Ovary (tissue), 7 donors: ENCODE measurements at regions not wholly inside any gene's neighbourhood (a gene's known extent, or its start where the extent isn't known, plus 50 kb on each side); places are given as distances from the start of the nearest gene placed in this dataset.

Experiments
- DNase-seq, 5 donors: peaks; one replicate each; pipeline ENCODE4 v3.0.0-alpha.2; 2019 to 2020
- H3K27ac ChIP-seq, 2 donors: fragments of 200-600 bp; one replicate each; pipeline versions ENCODE4 v1.5.1 to v1.8.0; 2019 to 2022
- H3K27me3 ChIP-seq: fragments of 200-600 bp; one replicate; pipeline ENCODE4 v1.8.0; 2022
- H3K36me3 ChIP-seq: fragments of 200-600 bp; sonication (generic); one replicate; pipeline ENCODE4 v1.5.1; 2019
- H3K4me1 ChIP-seq: one replicate; pipeline ENCODE4 v1.8.1; 2013; ENCODE audit warnings: mild to moderate bottlenecking, moderate library complexity; ENCODE audit not compliant: insufficient read depth
- H3K4me3 ChIP-seq: fragments of 200-600 bp; sonication (generic); one replicate; pipeline ENCODE4 v1.5.1; 2017
- H3K9me3 ChIP-seq, 2 donors: fragments of 200-600 bp in 1 of 2; sonication (generic) in 1 of 2; one replicate each; pipeline versions ENCODE4 v1.5.1 to v1.8.1; 2013 to 2019; ENCODE audit warnings: mild to moderate bottlenecking in 1 of 2, moderate library complexity in 1 of 2
- EP300 ChIP-seq: sonication (generic); formaldehyde crosslinking; IDR thresholded peaks from one replicate; pipeline ENCODE4 v1.6.1; 2017; ENCODE audit warnings: antibody characterized with exemption
- POLR2A ChIP-seq: fragments of 450-650 bp; IDR thresholded peaks from one replicate; pipeline ENCODE4 v1.6.1; 2017; ENCODE audit warnings: antibody characterized with exemption, mild to moderate bottlenecking, moderate library complexity
- WGBS, 3 donors: extraction: QIAGEN DNeasy Blood & Tissue Kit in 1 of 3; methylation state at CpG; one replicate each; pipeline versions ENCODE4 v1.1.5 to v1.1.7; 2013 to 2017; 5-methylcytosine and 5-hydroxymethylcytosine counted together
- intact Hi-C, 4 donors: fragments of 100-400 bp; cut with DNase I; formaldehyde crosslinking; loops; one replicate each; pipeline versions ENCODE4 v1.11.0 to v1.15.1; 2022 to 2023
- TF ChIP-seq, protein P1 (sequence below), 3 donors: fragments of 450-650 bp in 2 of 3; fragments of 200-600 bp in 1 of 3; IDR thresholded peaks; one replicate each; pipeline versions ENCODE4 v1.5.1 to v1.8.0; 2016 to 2022; ENCODE audit warnings: antibody characterized with exemption in 3 of 3, mild to moderate bottlenecking in 1 of 3
- donor health status: DM: no; HTN: no; CAD: no; lungs with moderate emphysema.
- donor health status: DM: no; HTN: no; CAD: no.
- donor health status: Bipolar disorder and iron deficiency.
- donor health status: DM: no; HTN: no; CAD: no.
- donor health status: DM: yes; HTN: yes; CAD: no.

- Histone ChIP-seq H3K9me3 (no peaks in the 10 kb centered on the region), H3K27me3 (no peaks in the 10 kb centered on the region), H3K36me3 (no peaks in the 10 kb centered on the region), H3K4me1 (peaks cover 2% of the 10 kb centered on the region), H3K27ac (no peak overlapping the region), H3K4me3 (no peak overlapping the region)
- intact Hi-C loops = no loop called here
- TF ChIP-seq EP300 (no peak), POLR2A (no peak)
- TF ChIP-seq, protein P1, sequence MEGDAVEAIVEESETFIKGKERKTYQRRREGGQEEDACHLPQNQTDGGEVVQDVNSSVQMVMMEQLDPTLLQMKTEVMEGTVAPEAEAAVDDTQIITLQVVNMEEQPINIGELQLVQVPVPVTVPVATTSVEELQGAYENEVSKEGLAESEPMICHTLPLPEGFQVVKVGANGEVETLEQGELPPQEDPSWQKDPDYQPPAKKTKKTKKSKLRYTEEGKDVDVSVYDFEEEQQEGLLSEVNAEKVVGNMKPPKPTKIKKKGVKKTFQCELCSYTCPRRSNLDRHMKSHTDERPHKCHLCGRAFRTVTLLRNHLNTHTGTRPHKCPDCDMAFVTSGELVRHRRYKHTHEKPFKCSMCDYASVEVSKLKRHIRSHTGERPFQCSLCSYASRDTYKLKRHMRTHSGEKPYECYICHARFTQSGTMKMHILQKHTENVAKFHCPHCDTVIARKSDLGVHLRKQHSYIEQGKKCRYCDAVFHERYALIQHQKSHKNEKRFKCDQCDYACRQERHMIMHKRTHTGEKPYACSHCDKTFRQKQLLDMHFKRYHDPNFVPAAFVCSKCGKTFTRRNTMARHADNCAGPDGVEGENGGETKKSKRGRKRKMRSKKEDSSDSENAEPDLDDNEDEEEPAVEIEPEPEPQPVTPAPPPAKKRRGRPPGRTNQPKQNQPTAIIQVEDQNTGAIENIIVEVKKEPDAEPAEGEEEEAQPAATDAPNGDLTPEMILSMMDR (IDR thresholded peaks at IDR 0.05) = no peak
- WGBS, 3 donors = 89 to 94% (median 92%) methylated on average over 2 of the region's 2 CpGs
- DNase-seq = no peak
Observed at GRCh38 chr12:54700849-54701248, 52.7 kb upstream of the DCD start.

- H3K4me1 ChIP-seq = peaks cover 2% of the 10 kb centered on the region
- WGBS, 3 donors = 80 to 90% (median 86%) methylated on average over 2 of the region's 2 CpGs
- H3K9me3 ChIP-seq = no peaks in the 10 kb centered on the region
- DNase-seq = no peak
- intact Hi-C loops = no loop called here
- no peak for TF ChIP-seq EP300
- TF ChIP-seq POLR2A = no peak
- TF ChIP-seq, protein P1 (IDR thresholded peaks at IDR 0.05) = no peak
- H3K27me3 ChIP-seq = no peaks in the 10 kb centered on the region
- H3K27ac ChIP-seq = no peak overlapping the region
- H3K4me3 ChIP-seq = no peak overlapping the region
- H3K36me3 ChIP-seq = no peaks in the 10 kb centered on the region
Observed at GRCh38 chr12:54700301-54700700, 52.1 kb upstream of the DCD start.
